Nephron progenitor cell (in vitro differentiated cells): ENCODE measurements at regions not wholly inside any gene's neighbourhood (a gene's known extent, or its start where the extent isn't known, plus 50 kb on each side); places are given as distances from the start of the nearest gene placed in this dataset.

Experiments
- DNase-seq: peaks from one replicate; pipeline ENCODE4 v3.0.0; 2021
- H3K27ac Mint-ChIP-seq: 2 replicates; pipeline ENCODE4 v1.8.0; 2021; ENCODE audit warnings: mild to moderate bottlenecking, moderate library complexity, mixed read lengths
- H3K27me3 Mint-ChIP-seq: 2 replicates; pipeline ENCODE4 v1.8.0; 2021; ENCODE audit warnings: mild to moderate bottlenecking, low read depth, mixed read lengths; ENCODE audit not compliant: poor library complexity
- H3K36me3 Mint-ChIP-seq: 2 replicates; pipeline ENCODE4 v1.8.0; 2021; ENCODE audit warnings: low read depth, mixed read lengths
- H3K4me1 Mint-ChIP-seq: 2 replicates; pipeline ENCODE4 v1.8.0; 2021; ENCODE audit warnings: mixed read lengths
- H3K4me3 Mint-ChIP-seq: 2 replicates; pipeline ENCODE4 v1.8.0; 2021; ENCODE audit warnings: mild to moderate bottlenecking, moderate library complexity, mixed read lengths
- H3K9me3 Mint-ChIP-seq: 2 replicates; pipeline ENCODE4 v1.8.0; 2021; ENCODE audit warnings: mild to moderate bottlenecking, moderate library complexity, mixed read lengths
- CTCF ChIP-seq: fragments of 200-600 bp; sonication (generic); IDR thresholded peaks from 2 replicates; pipeline ENCODE4 v1.5.0; 2021; ENCODE audit warnings: antibody characterized with exemption

GRCh38 chr7:26449175-26450165 is 157.8 kb downstream of the SNX10 start:
- TF ChIP-seq CTCF: no peak
- Mint-ChIP-seq H3K36me3 (peaks cover 6% of the 10 kb centered on the region), H3K27ac (peak overlapping the region; percentile 6), H3K4me1 (peaks cover 34% of the 10 kb centered on the region), H3K27me3 (peaks cover 2% of the 10 kb centered on the region), H3K4me3 (no peak overlapping the region), H3K9me3 (no peaks in the 10 kb centered on the region)
- no peak for DNase-seq

DNA sequence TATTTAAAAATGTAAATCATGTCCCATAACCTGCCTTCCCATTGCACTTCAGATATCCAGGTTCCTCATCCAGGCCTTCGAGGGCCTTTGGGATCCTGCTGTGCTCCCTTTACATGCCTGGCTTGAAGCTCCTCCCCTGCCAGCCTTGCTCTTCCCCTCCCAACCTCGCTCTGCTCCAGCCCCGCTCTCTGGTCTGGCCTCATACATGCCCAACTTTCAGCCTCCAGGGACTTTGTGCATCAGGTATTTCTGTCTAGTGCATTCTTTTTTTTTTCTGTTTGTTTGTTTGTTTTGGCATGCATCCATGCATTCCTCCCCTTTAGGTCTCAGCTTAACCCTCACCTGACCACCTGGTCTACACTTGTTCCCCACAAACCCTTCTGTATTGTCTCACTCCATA is 160.3 kb downstream of the SNX10 start:
- no peak overlapping the region for H3K4me3 Mint-ChIP-seq
- peaks cover 37% of the 10 kb centered on the region for H3K4me1 Mint-ChIP-seq
- TF ChIP-seq CTCF: no peak
- peaks cover 9% of the 10 kb centered on the region for H3K36me3 Mint-ChIP-seq
- DNase-seq: no peak
- H3K27ac Mint-ChIP-seq: no peak overlapping the region
- H3K9me3 Mint-ChIP-seq: peaks cover 7% of the 10 kb centered on the region
- peaks cover 2% of the 10 kb centered on the region for H3K27me3 Mint-ChIP-seq

DNA sequence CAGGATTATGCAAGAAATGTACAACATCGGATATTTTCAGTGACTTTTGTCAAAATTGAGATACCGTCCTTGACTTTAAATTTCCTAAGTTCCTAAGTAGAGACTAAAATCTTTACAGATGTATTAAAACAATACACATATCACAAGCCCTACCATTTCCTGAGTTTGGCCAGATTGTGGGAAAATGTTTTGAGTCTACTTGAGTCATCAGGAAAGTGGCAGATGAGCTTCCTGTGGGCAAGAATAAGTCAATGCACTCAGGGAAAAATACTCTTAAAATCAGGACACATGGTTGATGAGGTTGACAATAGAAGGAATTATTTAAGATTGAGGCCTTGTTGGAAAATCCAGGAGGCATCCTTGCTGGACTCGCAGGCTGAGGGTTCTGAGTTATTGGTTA is 162.5 kb downstream of the SNX10 start:
- Mint-ChIP-seq H3K9me3 (peaks cover 7% of the 10 kb centered on the region), H3K27ac (no peak overlapping the region), H3K4me3 (no peak overlapping the region), H3K4me1 (peaks cover 46% of the 10 kb centered on the region), H3K36me3 (peaks cover 9% of the 10 kb centered on the region), H3K27me3 (no peaks in the 10 kb centered on the region)
- no peak for DNase-seq
- no peak for TF ChIP-seq CTCF

DNA sequence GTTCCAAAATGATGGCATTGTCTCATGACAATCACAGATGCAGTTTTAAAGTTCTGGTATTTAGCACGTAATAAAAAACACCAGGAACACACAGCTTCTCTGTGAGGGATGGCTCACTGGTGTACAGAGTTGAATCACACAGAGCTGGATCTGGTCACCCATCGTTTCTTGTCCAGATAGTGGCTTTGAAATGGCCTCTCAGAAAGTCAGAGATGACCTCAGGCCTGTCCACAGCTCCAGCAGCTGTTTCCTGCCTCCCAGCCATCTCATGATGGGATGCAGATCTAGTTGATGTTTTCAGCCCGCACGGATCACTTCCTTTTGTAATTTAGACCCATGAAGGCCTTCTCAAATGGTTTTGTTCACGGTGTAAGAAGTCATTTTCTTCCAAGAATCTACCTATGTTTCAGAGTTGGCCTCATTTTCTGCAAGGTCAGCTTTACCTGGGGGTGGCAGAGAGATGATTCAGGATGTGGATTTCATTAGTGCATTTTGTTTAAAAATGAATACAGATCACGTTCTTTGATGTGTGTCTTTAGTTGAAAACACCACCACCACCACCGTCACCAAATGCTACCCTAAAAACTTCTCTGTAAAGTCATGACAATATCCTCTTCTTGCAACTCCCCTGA is 166.2 kb downstream of the SNX10 start:
- no peak overlapping the region for H3K4me3 Mint-ChIP-seq
- H3K27me3 Mint-ChIP-seq: no peaks in the 10 kb centered on the region
- DNase-seq: no peak
- H3K27ac Mint-ChIP-seq: peak overlapping the region; percentile 8
- TF ChIP-seq CTCF: no peak
- H3K4me1 Mint-ChIP-seq: peaks cover 38% of the 10 kb centered on the region
- peaks cover 9% of the 10 kb centered on the region for H3K36me3 Mint-ChIP-seq
- peaks cover 7% of the 10 kb centered on the region for H3K9me3 Mint-ChIP-seq

- Mint-ChIP-seq H3K4me3 (no peak overlapping the region), H3K27me3 (no peaks in the 10 kb centered on the region), H3K9me3 (peaks cover 7% of the 10 kb centered on the region), H3K4me1 (peaks cover 38% of the 10 kb centered on the region), H3K36me3 (peaks cover 9% of the 10 kb centered on the region), H3K27ac (no peak overlapping the region)
- TF ChIP-seq CTCF: no peak
- DNase-seq: no peak
Measured at GRCh38 chr7:26458466-26459145, 166.9 kb downstream of the SNX10 start.
